ENCODE measurements at regions not wholly inside any gene's neighbourhood (a gene's known extent, or its start where the extent isn't known, plus 50 kb on each side); places are given as distances from the start of the nearest gene placed in this dataset.

DNA sequence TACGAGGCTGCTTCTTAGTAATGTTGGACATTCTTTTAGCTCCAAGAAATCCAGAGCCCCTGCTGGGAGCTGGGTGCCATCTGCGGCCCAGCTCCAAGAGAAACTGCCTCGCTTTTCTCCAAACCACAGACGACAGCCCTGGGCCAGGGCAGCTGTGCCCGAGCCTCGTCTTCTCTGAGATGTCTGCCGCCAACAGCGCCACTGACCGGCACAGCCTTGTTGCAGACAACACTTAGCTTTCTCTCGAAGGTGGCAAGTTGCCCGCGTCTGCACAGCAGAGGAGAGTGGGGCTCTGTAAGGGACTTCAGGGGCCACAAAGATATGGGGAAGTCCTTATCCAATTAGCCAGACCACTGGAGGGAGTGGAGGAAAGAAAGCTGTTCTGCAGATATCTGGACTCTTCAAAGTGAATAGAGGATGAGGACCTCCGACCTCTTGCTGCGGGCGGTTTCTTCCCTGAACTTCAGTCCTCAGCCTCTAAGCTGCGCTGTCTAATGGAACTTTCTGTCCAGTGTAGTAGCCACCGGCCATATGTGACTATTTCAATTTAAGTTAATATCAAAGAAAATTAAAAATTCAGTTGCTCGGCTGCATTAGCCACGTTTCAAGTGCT lies 63.9 kb upstream of the DISP3 start:
- no peak for DNase-seq

DNA sequence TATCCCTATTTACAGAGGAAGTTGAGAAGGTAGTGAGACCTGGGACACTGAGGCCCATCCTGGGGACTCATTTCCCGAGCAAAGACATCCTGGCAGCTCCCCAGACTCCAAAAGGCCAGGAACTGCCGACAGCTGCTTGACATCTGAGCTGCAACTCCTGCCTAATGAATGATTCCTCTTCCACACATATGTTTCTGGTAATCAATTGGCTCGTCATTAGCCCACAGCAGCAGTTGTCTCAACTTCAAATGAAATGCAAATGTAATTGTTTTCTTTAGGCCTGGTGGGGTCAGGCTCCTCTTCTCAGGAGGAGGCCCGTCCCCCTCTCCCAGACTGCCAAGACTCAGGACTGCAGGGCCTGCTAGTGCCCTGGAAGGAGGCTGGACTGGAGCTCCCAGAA lies 61.8 kb upstream of the DISP3 start:
- DNase-seq = no peak

DNA sequence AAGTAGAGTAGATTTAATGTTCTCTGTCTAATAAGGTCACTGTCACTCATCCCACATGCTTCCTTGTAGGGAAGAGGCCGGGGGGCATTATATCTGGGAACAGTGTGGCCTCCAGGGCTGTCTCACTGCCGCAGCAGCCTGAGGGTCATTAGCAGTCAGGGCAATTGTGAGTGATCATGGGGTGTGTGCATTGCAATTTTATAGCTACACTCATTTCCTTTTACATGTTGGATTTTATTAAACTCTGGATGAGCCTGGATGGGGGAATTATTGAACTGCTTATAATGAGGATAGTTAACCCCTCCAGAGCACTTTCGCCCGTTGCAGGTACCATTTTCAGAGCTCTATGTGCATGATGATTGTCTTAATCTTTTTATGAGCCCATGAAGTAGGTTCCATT lies 60.9 kb upstream of the DISP3 start:
- no peak for DNase-seq

DNA sequence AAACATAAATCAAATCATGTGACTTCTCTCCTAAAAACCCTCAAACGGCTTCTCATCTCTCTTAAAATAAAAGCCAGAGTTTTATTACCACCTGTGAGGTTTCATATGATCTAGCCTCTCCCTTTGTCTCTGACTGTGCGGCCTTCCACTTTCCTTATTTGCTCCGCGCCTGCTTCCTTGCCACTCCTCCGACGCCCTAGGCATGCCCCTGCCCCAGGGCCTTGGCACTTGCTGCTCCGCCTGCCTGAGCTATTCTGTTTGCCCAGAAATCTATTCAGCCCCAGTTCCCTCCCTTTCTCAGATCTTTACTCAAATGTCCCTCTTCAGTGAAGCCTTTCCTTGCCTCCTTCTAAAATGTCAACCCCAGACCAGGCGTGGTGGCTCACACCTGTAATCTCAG lies 57.5 kb upstream of the DISP3 start:
- no peak for DNase-seq

DNA sequence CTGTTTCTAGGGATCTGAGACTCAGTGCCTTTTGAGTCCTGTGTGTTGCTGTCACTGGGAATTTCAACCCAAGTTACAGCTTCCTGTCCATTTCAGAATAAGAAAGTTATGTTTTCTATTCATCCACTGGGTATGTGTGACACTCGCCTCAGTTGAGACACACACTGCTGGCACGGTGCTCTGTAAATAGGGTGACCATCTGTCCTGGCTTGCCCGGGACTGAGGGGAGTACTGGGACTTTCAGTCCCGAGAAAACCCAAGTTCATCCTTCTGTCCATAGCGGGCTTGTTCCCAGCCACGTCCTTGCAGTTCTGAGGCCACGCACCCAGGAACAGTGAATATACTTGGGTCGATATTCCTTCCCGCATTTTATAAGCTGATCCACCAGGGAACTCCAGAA lies 56.3 kb upstream of the DISP3 start:
- no peak for DNase-seq

DNA sequence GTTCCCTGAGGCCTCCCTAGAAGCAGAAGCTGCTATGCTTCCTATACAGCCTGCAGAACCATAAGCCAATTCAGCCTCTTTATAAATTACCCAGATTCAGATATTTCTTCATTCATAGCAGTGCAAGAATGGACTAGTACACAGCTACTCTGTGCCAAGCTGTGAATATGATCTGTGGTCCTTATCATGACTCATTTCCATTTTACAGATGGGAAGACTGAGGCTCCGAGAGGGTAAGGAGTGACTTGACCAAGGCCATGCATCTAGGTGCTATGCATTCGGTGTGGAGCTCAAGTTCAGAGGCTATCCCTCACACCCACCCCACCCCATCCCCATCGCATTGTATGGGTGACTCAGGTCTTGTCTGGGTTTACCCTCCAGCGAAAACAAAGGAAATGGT lies 52.3 kb upstream of the DISP3 start:
- DNase-seq = no peak

DNA sequence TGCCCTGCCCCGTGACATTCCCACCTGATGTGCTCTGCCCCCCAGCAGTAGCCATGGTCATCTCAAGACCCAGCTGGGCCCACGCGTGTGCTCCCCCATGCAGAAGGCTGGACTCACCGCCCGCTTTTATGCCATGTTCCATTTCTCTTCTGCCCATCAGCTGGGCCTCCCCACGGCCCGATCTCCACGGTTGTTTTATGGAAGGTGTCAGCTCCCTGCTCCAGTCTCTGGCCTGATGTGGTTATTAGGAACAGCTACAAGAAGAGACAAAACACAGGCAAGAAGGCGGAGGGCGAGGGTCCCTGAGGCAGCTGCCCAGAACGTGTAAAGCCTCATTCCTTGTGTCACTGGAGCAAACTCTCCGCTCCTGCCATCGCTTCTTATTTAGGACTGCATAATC lies 50.2 kb upstream of the DISP3 start:
- DNase-seq = no peak

Data from hematopoietic multipotent progenitor cell treated with erythropoietin and hydrocortisone succinate and interleukin-3 and kit ligand, for 6 days (in vitro differentiated cells).